H1 (cell line): ENCODE measurements at regions not wholly inside any gene's neighbourhood (a gene's known extent, or its start where the extent isn't known, plus 50 kb on each side); places are given as distances from the start of the nearest gene placed in this dataset.

Source experiments
- CEBPB ChIP-seq: IDR thresholded peaks from 2 replicates; pipeline ENCODE4 v1.6.1; 2012; ENCODE audit warnings: low read depth, low read length
- CHD1 ChIP-seq: IDR thresholded peaks from 2 replicates; pipeline ENCODE4 v1.6.1; 2012; ENCODE audit warnings: low read depth, low read length, improper control_type of control experiment
- CHD2 ChIP-seq: IDR thresholded peaks from 2 replicates; pipeline ENCODE4 v1.6.1; 2012; ENCODE audit warnings: low read length, improper control_type of control experiment
- CTCF ChIP-seq, 3 experiments: IDR thresholded peaks; 1 replicate in 2 of 3; 2 replicates in 1 of 3; pipeline versions ENCODE4 v1.5.1 to v1.6.1; 2011; ENCODE audit warnings: low read length in 3 of 3, mild to moderate bottlenecking in 3 of 3, inconsistent platforms in 2 of 3, low read depth in 1 of 3, moderate library complexity in 1 of 3; ENCODE audit not compliant: insufficient read depth in 1 of 3; ENCODE audit errors: control extremely low read depth in 1 of 3
- FOSL1 ChIP-seq: IDR thresholded peaks from 2 replicates; pipeline ENCODE4 v1.6.1; 2011; ENCODE audit warnings: mild to moderate bottlenecking, low read depth, low read length, moderate library complexity; ENCODE audit not compliant: insufficient read depth
- KDM1A ChIP-seq: fragments of 200-600, 300-600 bp; sonication (generic); IDR thresholded peaks from 2 replicates; pipeline ENCODE4 v1.7.1; 2016; ENCODE audit warnings: mild to moderate bottlenecking, low read length, borderline replicate concordance
- MAX ChIP-seq: IDR thresholded peaks from 2 replicates; pipeline ENCODE4 v1.6.1; 2012; ENCODE audit warnings: inconsistent platforms
- PHF8 ChIP-seq: fragments of 200-600 bp; sonication (generic); conservative IDR thresholded peaks from 2 replicates; pipeline ENCODE4 v1.7.1; 2012; ENCODE audit warnings: low read depth, mild to moderate bottlenecking, inconsistent platforms, low read length, moderate library complexity
- POLR2A ChIP-seq, 2 experiments: IDR thresholded peaks; 1 replicate in 1 of 2; 2 replicates in 1 of 2; pipeline ENCODE4 v1.6.1; 2011; ENCODE audit warnings: low read depth in 2 of 2, low read length in 2 of 2, mild to moderate bottlenecking in 2 of 2; ENCODE audit errors: control extremely low read depth in 1 of 2
- POLR2AphosphoS5 ChIP-seq: IDR thresholded peaks from 2 replicates; pipeline ENCODE4 v1.6.1; 2011; ENCODE audit warnings: low read depth, low read length
- RFX5 ChIP-seq: IDR thresholded peaks from 2 replicates; pipeline ENCODE4 v1.6.1; 2011; ENCODE audit warnings: low read depth, low read length, improper control_type of control experiment, borderline replicate concordance
- TBP ChIP-seq: IDR thresholded peaks from 2 replicates; pipeline ENCODE4 v1.6.1; 2011; ENCODE audit warnings: low read depth, low read length, improper control_type of control experiment
- TF ChIP-seq, protein P1 (sequence below): IDR thresholded peaks from 2 replicates; pipeline ENCODE4 v1.6.1; 2012; ENCODE audit warnings: low read length, inconsistent platforms
- TF ChIP-seq, protein P2 (sequence below): IDR thresholded peaks from 2 replicates; pipeline ENCODE4 v1.6.1; 2011; ENCODE audit warnings: low read length, improper control_type of control experiment

- TF ChIP-seq, protein P1, sequence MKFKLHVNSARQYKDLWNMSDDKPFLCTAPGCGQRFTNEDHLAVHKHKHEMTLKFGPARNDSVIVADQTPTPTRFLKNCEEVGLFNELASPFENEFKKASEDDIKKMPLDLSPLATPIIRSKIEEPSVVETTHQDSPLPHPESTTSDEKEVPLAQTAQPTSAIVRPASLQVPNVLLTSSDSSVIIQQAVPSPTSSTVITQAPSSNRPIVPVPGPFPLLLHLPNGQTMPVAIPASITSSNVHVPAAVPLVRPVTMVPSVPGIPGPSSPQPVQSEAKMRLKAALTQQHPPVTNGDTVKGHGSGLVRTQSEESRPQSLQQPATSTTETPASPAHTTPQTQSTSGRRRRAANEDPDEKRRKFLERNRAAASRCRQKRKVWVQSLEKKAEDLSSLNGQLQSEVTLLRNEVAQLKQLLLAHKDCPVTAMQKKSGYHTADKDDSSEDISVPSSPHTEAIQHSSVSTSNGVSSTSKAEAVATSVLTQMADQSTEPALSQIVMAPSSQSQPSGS: no peak
- TF ChIP-seq CHD1: no peak
- TF ChIP-seq FOSL1: no peak
- TF ChIP-seq PHF8: no peak
- no peak for TF ChIP-seq CTCF (IDR thresholded peaks at IDR 0.05; ENCODE audit: control extremely low read depth in 1 of 3, insufficient read depth in 1 of 3, low read depth in 1 of 3, low read length in 3 of 3)
- no peak for TF ChIP-seq POLR2A (IDR thresholded peaks at IDR 0.05; ENCODE audit: control extremely low read depth in 1 of 2, low read depth in 2 of 2, low read length in 2 of 2)
- no peak for TF ChIP-seq MAX
- TF ChIP-seq CHD2: no peak
- TF ChIP-seq TBP: no peak
- no peak for TF ChIP-seq CEBPB
- no peak for TF ChIP-seq POLR2AphosphoS5
- TF ChIP-seq, protein P2, sequence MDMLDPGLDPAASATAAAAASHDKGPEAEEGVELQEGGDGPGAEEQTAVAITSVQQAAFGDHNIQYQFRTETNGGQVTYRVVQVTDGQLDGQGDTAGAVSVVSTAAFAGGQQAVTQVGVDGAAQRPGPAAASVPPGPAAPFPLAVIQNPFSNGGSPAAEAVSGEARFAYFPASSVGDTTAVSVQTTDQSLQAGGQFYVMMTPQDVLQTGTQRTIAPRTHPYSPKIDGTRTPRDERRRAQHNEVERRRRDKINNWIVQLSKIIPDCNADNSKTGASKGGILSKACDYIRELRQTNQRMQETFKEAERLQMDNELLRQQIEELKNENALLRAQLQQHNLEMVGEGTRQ: no peak
- TF ChIP-seq KDM1A: no peak
- no peak for TF ChIP-seq RFX5
These were observed 70.4 kb downstream of the SOX4 start for GRCh38 chr6:21663966-21664313.
